Nephron (organoid): ENCODE measurements at regions not wholly inside any gene's neighbourhood (a gene's known extent, or its start where the extent isn't known, plus 50 kb on each side); places are given as distances from the start of the nearest gene placed in this dataset.

Experiments
- H3K27ac Mint-ChIP-seq, 3 experiments: 2 replicates each; pipeline ENCODE4 v1.8.0; 2020; ENCODE audit warnings: mixed read lengths in 3 of 3, mild to moderate bottlenecking in 2 of 3, moderate library complexity in 1 of 3
- H3K27me3 Mint-ChIP-seq: 2 replicates; pipeline ENCODE4 v1.8.0; 2021; ENCODE audit warnings: low read depth, mild to moderate bottlenecking, moderate library complexity, mixed read lengths
- H3K36me3 Mint-ChIP-seq: 2 replicates; pipeline ENCODE4 v1.8.0; 2020; ENCODE audit warnings: low read depth, mixed read lengths
- H3K4me1 Mint-ChIP-seq: 2 replicates; pipeline ENCODE4 v1.8.0; 2020; ENCODE audit warnings: mixed read lengths
- H3K4me3 Mint-ChIP-seq, 3 experiments: 2 replicates each; pipeline ENCODE4 v1.8.0; 2020; ENCODE audit warnings: mild to moderate bottlenecking in 3 of 3, mixed read lengths in 3 of 3, moderate library complexity in 2 of 3
- H3K9me3 Mint-ChIP-seq: 2 replicates; pipeline ENCODE4 v1.8.0; 2020; ENCODE audit warnings: mixed read lengths
- TF ChIP-seq, protein P1 (sequence below), 3 experiments: fragments of 200-600 bp; sonication (generic); IDR thresholded peaks; one replicate each; pipeline ENCODE4 v1.5.0; 2021; ENCODE audit warnings: antibody characterized with exemption in 3 of 3; ENCODE audit not compliant: unreplicated experiment in 3 of 3

DNA sequence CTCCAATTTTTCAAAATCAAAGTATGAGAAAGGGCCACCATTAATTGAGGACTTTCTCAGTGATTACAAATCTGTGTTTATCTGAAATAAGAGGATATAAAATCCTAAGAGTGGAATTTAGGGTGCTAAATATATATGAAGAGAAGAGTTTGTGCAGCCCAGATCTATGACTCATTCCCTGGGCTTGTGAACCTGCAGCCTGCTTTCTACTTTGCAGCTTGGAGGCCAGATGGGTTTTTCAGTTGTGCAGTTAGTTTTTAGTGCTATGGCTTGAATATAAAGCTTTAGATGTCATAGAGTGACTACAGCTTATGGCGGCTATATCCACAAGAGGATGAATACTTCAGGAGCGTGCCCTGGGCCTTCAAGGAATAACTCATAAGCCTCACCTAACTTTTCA is 1391.1 kb downstream of the FSTL5 start:
- no peaks in the 10 kb centered on the region for H3K27me3 Mint-ChIP-seq
- no peak overlapping the region for H3K27ac Mint-ChIP-seq
- TF ChIP-seq, protein P1, sequence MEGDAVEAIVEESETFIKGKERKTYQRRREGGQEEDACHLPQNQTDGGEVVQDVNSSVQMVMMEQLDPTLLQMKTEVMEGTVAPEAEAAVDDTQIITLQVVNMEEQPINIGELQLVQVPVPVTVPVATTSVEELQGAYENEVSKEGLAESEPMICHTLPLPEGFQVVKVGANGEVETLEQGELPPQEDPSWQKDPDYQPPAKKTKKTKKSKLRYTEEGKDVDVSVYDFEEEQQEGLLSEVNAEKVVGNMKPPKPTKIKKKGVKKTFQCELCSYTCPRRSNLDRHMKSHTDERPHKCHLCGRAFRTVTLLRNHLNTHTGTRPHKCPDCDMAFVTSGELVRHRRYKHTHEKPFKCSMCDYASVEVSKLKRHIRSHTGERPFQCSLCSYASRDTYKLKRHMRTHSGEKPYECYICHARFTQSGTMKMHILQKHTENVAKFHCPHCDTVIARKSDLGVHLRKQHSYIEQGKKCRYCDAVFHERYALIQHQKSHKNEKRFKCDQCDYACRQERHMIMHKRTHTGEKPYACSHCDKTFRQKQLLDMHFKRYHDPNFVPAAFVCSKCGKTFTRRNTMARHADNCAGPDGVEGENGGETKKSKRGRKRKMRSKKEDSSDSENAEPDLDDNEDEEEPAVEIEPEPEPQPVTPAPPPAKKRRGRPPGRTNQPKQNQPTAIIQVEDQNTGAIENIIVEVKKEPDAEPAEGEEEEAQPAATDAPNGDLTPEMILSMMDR (IDR thresholded peaks at IDR 0.05; ENCODE audit: unreplicated experiment in 3 of 3), result no peak
- no peaks in the 10 kb centered on the region for H3K4me1 Mint-ChIP-seq
- no peaks in the 10 kb centered on the region for H3K36me3 Mint-ChIP-seq
- no peak overlapping the region for H3K4me3 Mint-ChIP-seq
- H3K9me3 Mint-ChIP-seq, result no peaks in the 10 kb centered on the region

- Mint-ChIP-seq H3K27me3 (no peaks in the 10 kb centered on the region), H3K4me3 (no peak overlapping the region), H3K9me3 (peaks cover 31% of the 10 kb centered on the region), H3K27ac (no peak overlapping the region), H3K4me1 (no peaks in the 10 kb centered on the region), H3K36me3 (no peaks in the 10 kb centered on the region)
- TF ChIP-seq, protein P1 (IDR thresholded peaks at IDR 0.05; ENCODE audit: unreplicated experiment in 3 of 3), result no peak
Observed at GRCh38 chr4:160795216-160795615, 1368.6 kb downstream of the FSTL5 start.

- Mint-ChIP-seq H3K4me3 (no peak overlapping the region), H3K27me3 (no peaks in the 10 kb centered on the region), H3K9me3 (no peaks in the 10 kb centered on the region), H3K27ac (no peak overlapping the region), H3K36me3 (no peaks in the 10 kb centered on the region), H3K4me1 (peaks cover 5% of the 10 kb centered on the region)
- TF ChIP-seq, protein P1 (IDR thresholded peaks at IDR 0.05; ENCODE audit: unreplicated experiment in 3 of 3), result peak in 1 of 3 experiments; percentile 10
Observed at GRCh38 chr4:160808174-160808573, 1355.6 kb downstream of the FSTL5 start.

GRCh38 chr4:160809576-160809975 is 1354.2 kb downstream of the FSTL5 start:
- no peak overlapping the region for H3K27ac Mint-ChIP-seq
- no peak overlapping the region for H3K4me3 Mint-ChIP-seq
- H3K9me3 Mint-ChIP-seq, result no peaks in the 10 kb centered on the region
- TF ChIP-seq, protein P1 (IDR thresholded peaks at IDR 0.05; ENCODE audit: unreplicated experiment in 3 of 3), result no peak
- H3K36me3 Mint-ChIP-seq, result no peaks in the 10 kb centered on the region
- no peaks in the 10 kb centered on the region for H3K27me3 Mint-ChIP-seq
- peaks cover 5% of the 10 kb centered on the region for H3K4me1 Mint-ChIP-seq

- Mint-ChIP-seq H3K4me3 (no peak overlapping the region), H3K27me3 (no peaks in the 10 kb centered on the region), H3K27ac (peak overlapping the region in 1 of 3 experiments; percentile 15), H3K9me3 (no peaks in the 10 kb centered on the region), H3K36me3 (no peaks in the 10 kb centered on the region), H3K4me1 (peaks cover 5% of the 10 kb centered on the region)
- TF ChIP-seq, protein P1 (IDR thresholded peaks at IDR 0.05; ENCODE audit: unreplicated experiment in 3 of 3), result no peak
Observed at GRCh38 chr4:160810424-160810823, 1353.4 kb downstream of the FSTL5 start.

DNA sequence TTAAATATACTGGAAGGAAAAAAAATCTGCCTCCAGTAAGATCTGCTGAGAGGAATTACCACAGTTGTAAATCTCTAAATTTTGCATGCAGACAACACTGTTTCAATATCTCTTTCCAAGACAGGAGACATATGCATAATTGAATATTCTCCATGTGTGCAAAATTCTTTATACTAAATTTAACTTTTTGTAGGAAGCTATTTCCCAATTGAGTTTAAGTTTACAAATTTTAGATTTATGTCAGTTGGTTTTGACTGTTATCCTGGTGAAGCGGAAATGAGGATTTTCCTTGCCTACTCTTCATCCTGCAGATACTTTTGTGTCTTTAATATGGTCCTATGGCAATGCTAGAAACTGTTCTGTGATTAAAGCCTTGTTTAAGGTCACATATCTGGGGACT is 1352.9 kb downstream of the FSTL5 start:
- Mint-ChIP-seq H3K27ac (peak overlapping the region in 2 of 3 experiments; percentile 15 to 18), H3K27me3 (no peaks in the 10 kb centered on the region), H3K9me3 (no peaks in the 10 kb centered on the region), H3K36me3 (no peaks in the 10 kb centered on the region), H3K4me3 (no peak overlapping the region), H3K4me1 (peaks cover 5% of the 10 kb centered on the region)
- TF ChIP-seq, protein P1 (IDR thresholded peaks at IDR 0.05; ENCODE audit: unreplicated experiment in 3 of 3), result no peak
